Limb (tissue), 2 donors: ENCODE measurements at regions not wholly inside any gene's neighbourhood (a gene's known extent, or its start where the extent isn't known, plus 50 kb on each side); places are given as distances from the start of the nearest gene placed in this dataset.
"Not testable (repeated sequence)": the region's sequence is repeated elsewhere in the genome, so short reads cannot be mapped to it uniquely, and the experiment has no call there.

ENCODE experiments used
- DNase-seq, 2 donors: peaks; one replicate each; pipeline ENCODE4 v3.0.0-alpha.2; 2016; ENCODE audit errors: extremely low spot score in 2 of 2

GRCh38 chr15:21357056-21357455, 83.2 kb downstream of the POTEB3 start:
- DNase-seq, result peak in 1 of 2 donors; percentile 0

GRCh38 chr15:21355944-21356343, 84.4 kb downstream of the POTEB3 start:
- not testable (repeated sequence) for DNase-seq

- DNase-seq, result not testable (repeated sequence)
These were observed 85.7 kb downstream of the POTEB3 start for GRCh38 chr15:21354597-21354996.

- not testable (repeated sequence) for DNase-seq
These were observed 87.5 kb downstream of the POTEB3 start for GRCh38 chr15:21352670-21353318.

- peak in 1 of 2 donors; percentile 0 for DNase-seq
These were observed 95.3 kb downstream of the POTEB3 start for GRCh38 chr15:21344960-21345359.

- DNase-seq, result not testable (repeated sequence)
These were observed 95.8 kb downstream of the POTEB3 start for GRCh38 chr15:21344500-21344899.

- not testable (repeated sequence) for DNase-seq
These were observed 103.3 kb downstream of the POTEB3 start for GRCh38 chr15:21337028-21337427.

GRCh38 chr15:21324720-21325460, 115.4 kb downstream of the POTEB3 start:
- DNase-seq, result not testable (repeated sequence)

- not testable (repeated sequence) for DNase-seq
These were observed 155.9 kb downstream of the POTEB3 start for GRCh38 chr15:21284353-21284752.

GRCh38 chr15:21283210-21283609, 157.1 kb downstream of the POTEB3 start:
- not testable (repeated sequence) for DNase-seq

GRCh38 chr15:21280272-21280671, 160.0 kb downstream of the POTEB3 start:
- not testable (repeated sequence) for DNase-seq

GRCh38 chr15:21272176-21272982, 167.9 kb downstream of the POTEB3 start:
- DNase-seq, result not testable (repeated sequence)

GRCh38 chr15:21271566-21271965, 168.7 kb downstream of the POTEB3 start:
- no peak for DNase-seq

GRCh38 chr15:21270474-21270873, 169.8 kb downstream of the POTEB3 start:
- no peak for DNase-seq

GRCh38 chr15:21269673-21270072, 170.6 kb downstream of the POTEB3 start:
- DNase-seq, result not testable (repeated sequence)

- no peak for DNase-seq
These were observed 171.2 kb downstream of the POTEB3 start for GRCh38 chr15:21269121-21269520.

GRCh38 chr15:21268436-21268940, 171.8 kb downstream of the POTEB3 start:
- DNase-seq, result no peak

- no peak for DNase-seq
These were observed 172.5 kb downstream of the POTEB3 start for GRCh38 chr15:21267671-21268395.

- DNase-seq, result no peak
These were observed 173.1 kb downstream of the POTEB3 start for GRCh38 chr15:21267226-21267625.

GRCh38 chr15:21265628-21266027, 174.7 kb downstream of the POTEB3 start:
- DNase-seq, result not testable (repeated sequence)

GRCh38 chr15:21262851-21263425, 177.4 kb downstream of the POTEB3 start:
- DNase-seq, result no peak
